Hematopoietic multipotent progenitor cell treated with erythropoietin and hydrocortisone succinate and interleukin-3 and kit ligand, for 4 days (in vitro differentiated cells): ENCODE measurements at regions not wholly inside any gene's neighbourhood (a gene's known extent, or its start where the extent isn't known, plus 50 kb on each side); places are given as distances from the start of the nearest gene placed in this dataset.

Experiments
- DNase-seq: peaks from one replicate; pipeline ENCODE4 v3.0.0-alpha.2; 2015

- DNase-seq = no peak
These were observed 54.1 kb upstream of the B3GAT1 start for GRCh38 chr11:134466156-134466555.

- no peak for DNase-seq
These were observed 53.1 kb upstream of the B3GAT1 start for GRCh38 chr11:134464981-134465730.

GRCh38 chr11:134464196-134464595 is 52.2 kb upstream of the B3GAT1 start:
- DNase-seq = no peak

GRCh38 chr11:134463716-134464115 is 51.7 kb upstream of the B3GAT1 start:
- no peak for DNase-seq
